NCI-H82 (cell line): ENCODE measurements at regions not wholly inside any gene's neighbourhood (a gene's known extent, or its start where the extent isn't known, plus 50 kb on each side); places are given as distances from the start of the nearest gene placed in this dataset.
A peak's percentile ranks its signal among the peaks of the same experiment; 100 is the strongest.
"Not testable (repeated sequence)": the region's sequence is repeated elsewhere in the genome, so short reads cannot be mapped to it uniquely, and the experiment has no call there.

Experiments used
- DNase-seq: peaks from one replicate; lab custom pipeline; 2025; lab: John Stamatoyannopoulos, UW

GRCh38 chr6:37078814-37079213, 73.4 kb downstream of the FGD2 start:
- no peak for DNase-seq

DNA sequence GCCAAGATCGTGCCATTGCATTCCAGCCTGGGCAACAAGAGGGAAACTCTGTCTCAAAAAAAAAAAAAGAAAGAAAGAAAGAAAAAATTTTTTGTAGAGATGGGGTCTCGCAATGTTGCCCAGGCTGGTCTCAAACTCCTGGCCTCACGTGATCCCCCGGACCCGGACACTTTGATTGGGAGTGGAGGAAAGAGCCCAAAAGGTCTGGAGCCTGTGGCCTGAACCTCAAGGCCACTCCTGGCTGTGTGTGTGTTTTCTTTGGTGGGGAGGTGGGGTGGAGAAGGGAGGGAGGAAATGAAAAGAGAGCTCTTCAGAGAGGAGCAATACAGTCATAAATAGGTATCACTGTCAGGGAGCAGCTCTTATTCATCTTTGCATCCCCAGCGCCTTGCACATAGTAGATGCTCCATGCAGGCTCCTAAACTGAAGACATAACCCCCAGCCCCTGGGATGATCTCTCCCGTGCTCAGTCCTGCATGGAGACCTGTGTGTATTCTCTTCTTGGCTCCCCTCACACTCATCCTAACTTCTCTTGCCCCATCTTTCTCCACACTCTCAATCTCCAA, 75.7 kb downstream of the FGD2 start:
- DNase-seq = no peak

DNA sequence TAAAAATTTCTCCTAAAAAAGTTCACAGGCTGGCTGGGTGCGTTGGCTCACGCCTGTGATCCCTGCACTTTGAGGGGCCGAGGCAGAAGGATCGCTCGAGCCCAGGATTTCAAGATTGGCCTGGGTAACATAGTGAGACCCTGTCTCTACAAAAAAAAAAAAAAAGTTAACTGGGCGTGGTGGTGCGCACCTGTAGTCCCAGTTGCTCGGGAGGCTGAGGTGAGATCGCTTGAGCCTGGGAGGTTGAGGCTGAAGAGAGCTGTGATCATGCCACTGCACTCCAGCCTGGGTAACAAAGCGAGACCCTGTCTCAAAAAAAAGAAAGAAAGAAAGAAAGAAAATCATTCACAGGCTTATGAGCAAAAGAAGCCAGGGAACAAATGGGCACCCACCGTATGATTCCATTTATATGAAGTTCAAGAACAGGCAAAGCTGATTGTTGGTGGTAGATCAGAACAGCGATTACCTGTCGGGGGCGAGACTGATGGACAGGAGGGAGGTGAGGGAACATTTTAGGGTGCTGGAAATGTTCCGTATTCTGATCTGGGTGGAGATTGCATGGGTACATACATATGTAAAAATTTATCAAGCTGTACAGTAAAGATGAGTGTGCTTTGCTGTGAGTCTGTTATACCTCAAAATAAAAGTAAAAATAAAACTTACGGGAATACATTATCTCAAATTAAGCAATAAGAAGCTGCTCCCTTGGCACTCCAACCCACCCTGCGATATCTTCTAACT, 77.1 kb downstream of the FGD2 start:
- no peak for DNase-seq

DNA sequence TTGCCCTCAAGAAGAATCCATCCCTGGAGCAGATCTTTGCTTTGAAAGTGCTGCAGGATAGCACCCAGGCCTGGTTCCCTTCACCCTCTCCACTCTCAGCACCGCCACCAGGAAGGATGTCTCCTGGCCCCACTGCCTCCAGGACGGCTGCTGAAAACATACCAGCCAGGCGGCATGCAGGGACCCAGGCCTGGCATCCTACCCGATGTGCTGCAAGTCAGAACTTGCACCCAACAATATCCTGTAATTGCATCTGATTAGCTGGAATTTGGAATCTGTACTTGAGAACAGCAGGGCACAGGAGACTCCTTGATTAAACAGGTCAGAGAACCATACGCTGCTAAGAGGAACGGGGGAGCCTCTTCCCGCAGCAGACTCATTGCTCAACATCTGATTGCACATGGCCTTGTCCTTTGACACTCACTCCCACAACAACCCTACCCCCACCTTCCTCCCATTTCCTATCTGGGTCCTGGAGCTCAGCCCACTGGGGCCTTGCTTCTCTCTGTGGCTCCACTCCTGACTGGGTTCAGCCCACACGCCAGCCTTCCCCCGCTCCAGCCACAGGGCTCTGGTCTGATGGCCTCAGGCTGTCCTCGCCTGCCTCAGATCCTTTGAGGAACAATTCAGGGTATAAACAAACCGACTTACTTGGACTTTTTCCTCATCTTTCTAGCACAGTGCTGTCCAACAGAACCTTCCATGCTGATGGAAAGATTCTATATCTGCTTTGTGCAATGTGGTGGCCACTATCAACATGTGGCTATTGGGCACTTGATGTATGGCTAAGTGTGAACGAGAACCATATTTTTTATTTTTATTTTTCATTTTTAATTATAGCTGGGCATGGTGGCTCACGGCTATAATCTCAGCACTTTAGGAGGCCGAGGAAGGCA, 78.0 kb downstream of the FGD2 start:
- DNase-seq = no peak

DNA sequence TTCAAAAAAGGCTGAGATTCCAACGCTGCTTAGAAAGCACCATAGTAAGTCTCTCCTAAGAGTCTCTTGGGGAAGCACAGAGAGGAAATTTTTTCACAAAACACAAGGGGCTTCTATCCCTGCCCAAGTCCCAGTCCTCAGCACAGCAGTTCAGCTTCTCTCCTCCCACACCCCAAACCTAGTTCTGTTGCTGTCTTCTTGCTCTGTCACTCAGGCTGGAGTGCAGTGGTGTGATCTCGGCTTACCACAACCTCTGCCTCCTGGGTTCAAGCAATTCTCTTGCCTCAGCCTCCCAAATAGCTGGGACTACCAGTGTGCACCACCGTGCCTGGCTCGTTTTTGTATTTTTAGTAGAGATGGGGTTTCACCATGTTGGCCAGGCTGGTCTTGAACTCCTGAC, 79.2 kb downstream of the FGD2 start:
- not testable (repeated sequence) for DNase-seq

- peak; percentile 40 for DNase-seq
Measured at GRCh38 chr6:37085198-37085597, 79.7 kb downstream of the FGD2 start.

DNA sequence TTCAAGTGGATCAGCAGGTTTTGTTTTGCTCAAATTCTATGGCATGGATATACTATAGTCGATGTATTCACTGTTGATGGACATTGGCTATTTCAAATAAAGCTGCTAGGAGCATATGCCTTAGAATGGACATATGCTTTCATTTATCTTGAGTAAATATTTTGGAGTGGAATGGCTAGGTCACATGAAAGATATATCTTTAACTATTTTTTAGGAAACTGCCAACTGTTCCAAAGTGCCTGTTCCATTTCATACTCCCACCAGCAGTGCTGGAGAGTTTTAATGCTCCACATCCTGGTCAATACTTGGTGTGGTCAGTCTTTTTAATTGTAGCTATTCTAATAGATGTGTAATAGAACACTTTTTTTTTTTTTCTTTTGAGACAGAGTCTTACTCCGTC, 81.1 kb upstream of the PIM1 start:
- no peak for DNase-seq

DNA sequence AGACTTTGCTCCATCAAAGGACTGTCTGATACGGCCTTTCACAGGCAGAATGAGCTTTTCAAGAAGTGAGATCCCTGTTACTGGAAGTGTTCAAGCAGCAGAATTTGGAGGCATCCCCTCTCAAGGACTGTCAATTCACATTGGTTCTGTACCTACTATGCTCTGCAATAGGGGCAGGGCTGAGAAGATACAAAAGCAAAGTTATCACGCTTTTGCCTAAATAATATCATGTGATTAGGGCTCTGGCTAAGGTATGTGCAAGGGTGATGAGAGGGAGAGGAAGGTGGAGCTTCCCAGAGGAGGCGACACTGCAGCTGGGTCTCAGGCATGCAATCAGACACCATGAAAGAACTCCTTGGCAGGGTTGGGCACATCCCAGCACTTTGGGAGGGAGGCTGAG, 80.2 kb upstream of the PIM1 start:
- no peak for DNase-seq

DNA sequence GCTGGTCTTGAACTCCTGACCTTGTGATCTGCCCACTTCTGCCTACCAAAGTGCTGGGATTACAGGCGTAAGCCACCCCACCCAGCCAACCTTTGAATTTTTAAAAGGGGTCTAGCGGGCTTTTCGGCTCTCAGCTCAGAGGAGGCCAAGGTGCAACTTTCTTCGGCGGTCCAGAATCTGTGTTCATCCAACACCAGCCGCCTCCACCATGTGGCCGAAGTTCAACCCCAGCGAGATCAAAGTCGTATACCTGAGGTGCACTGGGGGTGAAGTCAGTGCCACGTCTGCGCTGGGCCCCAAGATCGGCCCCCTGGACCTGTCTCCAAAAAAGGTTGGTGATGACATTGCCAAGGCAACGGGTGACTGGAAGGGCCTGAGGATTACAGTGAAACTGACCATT, 78.8 kb upstream of the PIM1 start:
- not testable (repeated sequence) for DNase-seq

GRCh38 chr6:37091586-37091985, 78.4 kb upstream of the PIM1 start:
- not testable (repeated sequence) for DNase-seq

GRCh38 chr6:37092923-37093727, 76.8 kb upstream of the PIM1 start:
- no peak for DNase-seq

DNA sequence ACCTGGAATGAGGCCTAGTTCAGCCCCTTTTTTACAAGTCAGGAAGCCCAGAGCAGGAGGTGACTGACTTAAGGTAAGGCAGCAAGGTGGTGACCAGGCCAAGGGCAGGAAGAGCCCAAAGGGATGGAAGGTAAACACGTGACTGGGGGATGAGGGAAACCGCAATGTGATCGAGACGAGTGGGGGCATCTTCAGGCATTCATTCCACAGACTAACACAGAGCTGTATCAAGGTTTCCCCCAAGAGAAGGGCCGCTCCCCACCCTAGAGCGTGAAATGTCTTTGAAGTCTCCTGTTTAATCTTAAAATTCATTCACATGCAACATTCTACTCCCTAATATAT, 76.3 kb upstream of the PIM1 start:
- DNase-seq = no peak

GRCh38 chr6:37095997-37096396, 74.0 kb upstream of the PIM1 start:
- no peak for DNase-seq

- no peak for DNase-seq
Measured at GRCh38 chr6:37097335-37097734, 72.6 kb upstream of the PIM1 start.

DNA sequence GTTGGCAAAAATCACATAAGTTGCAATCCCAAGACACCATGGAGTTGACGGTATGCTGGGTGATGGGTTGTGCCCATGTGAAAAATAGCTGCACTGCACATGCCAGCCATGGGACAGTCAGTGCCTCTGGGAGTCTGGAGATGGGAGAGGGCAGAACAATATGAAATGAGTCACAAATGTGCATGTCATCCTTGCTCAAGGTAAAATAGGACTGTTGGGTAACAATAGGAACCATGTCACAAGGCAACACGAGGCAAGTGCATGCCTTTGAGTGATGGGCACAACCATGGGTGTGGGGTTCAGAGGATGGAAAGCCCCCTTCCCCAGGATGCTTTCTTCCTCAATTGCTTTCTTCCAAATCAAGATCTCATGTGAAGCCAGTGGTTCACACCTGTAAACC, 70.5 kb upstream of the PIM1 start:
- DNase-seq = no peak

DNA sequence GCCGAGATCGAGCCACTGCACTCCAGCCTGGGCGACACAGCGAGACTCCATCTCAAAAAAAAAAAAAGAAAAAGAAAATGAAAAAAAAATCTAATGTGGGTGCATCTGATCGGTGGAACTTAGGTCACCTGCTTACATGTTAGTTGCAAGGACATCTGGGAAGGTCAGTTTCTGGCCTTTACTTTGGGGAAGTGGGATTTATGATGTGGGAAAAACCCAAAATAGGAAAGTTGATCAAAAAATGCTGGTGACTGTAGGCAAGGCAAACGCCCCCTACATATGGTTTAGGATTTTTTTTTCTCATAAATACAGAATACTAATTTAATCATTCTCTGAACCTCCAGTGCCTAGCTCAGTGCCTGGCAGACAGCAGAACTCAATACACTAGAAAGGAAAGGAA, 69.2 kb upstream of the PIM1 start:
- DNase-seq = no peak

DNA sequence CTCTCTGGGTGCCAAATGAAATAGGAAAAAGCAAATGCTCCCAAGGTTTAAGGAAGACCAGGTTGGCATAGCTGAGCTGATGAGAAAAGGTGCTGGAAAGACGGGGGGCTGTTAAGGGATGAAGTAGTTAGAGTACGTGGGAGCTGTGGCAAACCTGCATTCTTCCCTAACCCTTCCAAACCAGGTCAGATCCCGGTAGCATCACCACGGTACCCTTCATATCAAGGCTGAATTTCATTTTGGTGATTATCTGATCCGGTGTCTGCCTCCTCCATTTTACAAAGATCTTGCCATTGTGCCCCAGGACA, 68.0 kb upstream of the PIM1 start:
- DNase-seq = no peak

DNA sequence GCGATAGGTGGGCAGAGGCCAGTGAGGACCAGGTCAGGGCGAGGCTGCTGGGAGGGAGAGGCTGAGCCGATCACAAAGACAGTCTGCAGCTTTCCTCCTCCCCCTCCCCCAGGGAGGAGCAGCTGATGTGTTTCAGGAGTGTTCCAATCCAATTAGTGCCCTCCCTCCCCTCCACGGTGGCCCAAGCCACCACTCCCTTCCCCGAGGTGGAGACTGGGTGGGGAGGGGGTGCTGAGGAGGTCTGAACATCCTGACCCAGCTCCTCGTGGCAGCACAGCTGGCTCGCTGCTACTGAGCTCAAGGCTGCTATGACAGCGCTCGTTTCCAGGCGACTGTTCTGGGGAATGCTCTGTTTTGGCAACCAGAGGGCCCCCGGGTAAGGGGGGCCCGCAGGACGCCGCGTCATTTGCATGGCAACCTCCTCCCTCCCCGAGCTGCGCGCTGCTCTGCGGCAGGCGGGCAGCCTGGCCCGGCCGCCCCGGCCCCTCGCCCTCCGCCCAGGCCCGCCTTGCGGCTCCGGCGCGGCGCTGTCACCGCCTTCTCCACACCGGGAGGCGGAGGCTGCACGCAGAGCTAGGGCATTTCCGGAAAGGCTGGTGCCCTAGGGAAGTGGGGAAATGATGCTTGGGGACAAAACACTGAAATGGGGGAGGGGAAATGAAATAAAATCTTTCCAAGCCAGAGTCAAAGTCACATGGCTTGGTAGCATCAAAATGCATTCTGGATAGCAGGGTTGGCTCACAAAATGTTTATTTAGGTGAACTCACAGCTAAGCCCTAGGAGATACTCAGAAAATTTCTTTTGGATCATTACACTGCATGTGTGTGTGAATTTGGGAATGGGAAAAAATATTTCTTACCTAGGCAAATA, 67.4 kb upstream of the PIM1 start:
- peak; percentile 100 for DNase-seq

- peak; percentile 87 for DNase-seq
Measured at GRCh38 chr6:37103169-37104039, 66.5 kb upstream of the PIM1 start.

DNA sequence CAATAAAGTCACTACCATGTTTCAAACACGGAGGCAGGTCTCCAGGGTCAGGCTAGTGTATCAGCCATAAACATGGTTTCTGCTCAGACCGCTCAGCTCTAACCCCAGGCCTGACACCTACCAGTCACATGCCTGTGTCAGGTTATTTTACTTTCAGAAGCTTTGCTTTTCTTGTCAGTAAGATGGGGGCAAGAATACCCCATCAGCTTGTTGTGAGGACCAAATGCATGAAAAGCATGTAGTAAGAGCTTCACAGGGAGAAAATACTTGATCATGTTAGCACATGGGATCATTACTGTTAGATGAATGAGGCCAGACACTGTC, 65.2 kb upstream of the PIM1 start:
- DNase-seq = no peak
